C4-2B (cell line): ENCODE measurements at regions not wholly inside any gene's neighbourhood (a gene's known extent, or its start where the extent isn't known, plus 50 kb on each side); places are given as distances from the start of the nearest gene placed in this dataset.

Experiments
- H3K27ac ChIP-seq: fragments of 450-650 bp; 2 replicates; pipeline ENCODE4 v1.5.1; 2017
- ZFX ChIP-seq: fragments of 450-650 bp; IDR thresholded peaks from 2 replicates; pipeline ENCODE4 v1.6.1; 2017
- TF ChIP-seq, protein P1 (sequence below): fragments of 450-650 bp; conservative IDR thresholded peaks from 2 replicates; pipeline ENCODE4 v1.5.1; 2017; ENCODE audit warnings: mild to moderate bottlenecking

DNA sequence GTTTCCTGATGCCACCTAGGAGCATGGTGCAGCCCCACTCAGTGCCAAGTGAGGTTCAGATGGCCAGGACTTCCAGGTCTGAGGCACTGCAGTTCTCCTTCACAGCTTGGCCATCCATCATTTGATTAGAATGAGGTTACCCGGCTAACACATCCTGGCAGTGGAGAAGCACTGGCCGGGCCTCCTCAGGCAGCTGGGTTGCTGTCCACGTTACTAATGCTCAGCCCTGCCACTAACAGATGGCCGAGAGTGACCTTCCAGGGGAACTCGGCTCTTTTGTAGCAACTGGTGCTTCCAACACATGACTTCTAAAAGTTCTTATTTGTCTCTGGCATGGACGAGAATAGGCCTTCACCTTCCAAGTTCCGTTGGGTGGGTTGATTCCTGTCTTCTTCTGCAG lies 204.6 kb upstream of the CFAP20DC start:
- TF ChIP-seq, protein P1, sequence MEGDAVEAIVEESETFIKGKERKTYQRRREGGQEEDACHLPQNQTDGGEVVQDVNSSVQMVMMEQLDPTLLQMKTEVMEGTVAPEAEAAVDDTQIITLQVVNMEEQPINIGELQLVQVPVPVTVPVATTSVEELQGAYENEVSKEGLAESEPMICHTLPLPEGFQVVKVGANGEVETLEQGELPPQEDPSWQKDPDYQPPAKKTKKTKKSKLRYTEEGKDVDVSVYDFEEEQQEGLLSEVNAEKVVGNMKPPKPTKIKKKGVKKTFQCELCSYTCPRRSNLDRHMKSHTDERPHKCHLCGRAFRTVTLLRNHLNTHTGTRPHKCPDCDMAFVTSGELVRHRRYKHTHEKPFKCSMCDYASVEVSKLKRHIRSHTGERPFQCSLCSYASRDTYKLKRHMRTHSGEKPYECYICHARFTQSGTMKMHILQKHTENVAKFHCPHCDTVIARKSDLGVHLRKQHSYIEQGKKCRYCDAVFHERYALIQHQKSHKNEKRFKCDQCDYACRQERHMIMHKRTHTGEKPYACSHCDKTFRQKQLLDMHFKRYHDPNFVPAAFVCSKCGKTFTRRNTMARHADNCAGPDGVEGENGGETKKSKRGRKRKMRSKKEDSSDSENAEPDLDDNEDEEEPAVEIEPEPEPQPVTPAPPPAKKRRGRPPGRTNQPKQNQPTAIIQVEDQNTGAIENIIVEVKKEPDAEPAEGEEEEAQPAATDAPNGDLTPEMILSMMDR: no peak
- TF ChIP-seq ZFX: no peak
- no peak overlapping the region for H3K27ac ChIP-seq

DNA sequence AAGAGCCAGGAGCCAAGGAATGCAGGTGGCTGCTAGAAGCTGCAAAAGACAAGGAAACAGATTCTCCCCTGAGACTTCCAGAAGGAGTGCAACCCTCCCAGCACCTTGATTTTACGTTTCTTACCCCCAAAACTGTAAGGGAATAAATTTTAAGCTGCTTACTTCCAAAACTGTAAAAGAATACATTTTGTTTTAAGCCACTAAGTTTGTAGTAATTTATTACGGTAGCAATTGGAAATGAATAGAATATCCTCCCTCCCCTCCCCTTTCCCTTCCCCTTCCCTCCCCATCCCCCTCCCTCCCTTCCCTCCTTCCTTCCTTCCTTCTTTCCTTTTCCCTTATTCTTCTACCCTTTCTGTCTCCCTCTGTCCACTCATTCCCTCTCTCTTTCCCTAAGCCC lies 203.7 kb upstream of the CFAP20DC start:
- TF ChIP-seq, protein P1: no peak
- TF ChIP-seq ZFX: no peak
- no peak overlapping the region for H3K27ac ChIP-seq

DNA sequence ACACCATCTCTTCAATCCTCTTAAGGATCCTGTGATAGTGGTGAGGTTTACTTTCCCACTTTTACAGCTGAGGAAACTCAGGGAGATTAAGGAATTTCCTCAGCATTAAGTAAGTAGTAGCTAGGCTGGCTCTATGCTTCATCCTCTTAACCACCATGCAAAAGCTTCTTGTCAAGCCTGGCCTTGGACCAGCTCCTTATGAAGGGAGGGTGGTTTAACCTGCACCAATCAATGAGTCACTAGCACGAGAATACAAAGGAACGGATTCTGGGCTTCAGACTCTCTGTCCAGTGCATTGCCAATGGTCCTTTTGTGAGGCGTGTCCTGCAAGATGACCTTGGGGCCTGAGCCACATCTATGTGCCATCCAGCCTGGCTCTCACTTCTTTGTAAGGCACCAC lies 202.0 kb upstream of the CFAP20DC start:
- no peak overlapping the region for H3K27ac ChIP-seq
- no peak for TF ChIP-seq ZFX
- TF ChIP-seq, protein P1: no peak

DNA sequence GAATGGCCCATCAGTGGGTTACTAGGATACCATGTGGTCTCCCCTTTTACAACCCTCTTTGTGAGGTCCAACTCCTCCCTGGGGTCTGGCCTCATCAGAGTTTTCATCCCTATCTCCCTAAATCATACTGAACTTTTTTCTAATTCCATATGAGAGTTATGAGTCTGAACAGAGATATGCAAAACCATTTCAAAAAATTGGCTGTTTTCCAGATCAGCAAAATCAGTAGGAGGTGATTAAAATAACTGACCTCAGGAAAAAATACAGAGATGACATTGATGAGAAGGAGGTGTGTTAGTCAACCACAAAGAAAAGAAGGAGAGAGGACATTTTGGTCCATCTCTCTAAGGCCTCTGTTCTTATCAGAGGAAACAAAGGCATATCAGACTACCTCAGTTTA lies 200.8 kb upstream of the CFAP20DC start:
- TF ChIP-seq ZFX: no peak
- TF ChIP-seq, protein P1: no peak
- no peak overlapping the region for H3K27ac ChIP-seq

DNA sequence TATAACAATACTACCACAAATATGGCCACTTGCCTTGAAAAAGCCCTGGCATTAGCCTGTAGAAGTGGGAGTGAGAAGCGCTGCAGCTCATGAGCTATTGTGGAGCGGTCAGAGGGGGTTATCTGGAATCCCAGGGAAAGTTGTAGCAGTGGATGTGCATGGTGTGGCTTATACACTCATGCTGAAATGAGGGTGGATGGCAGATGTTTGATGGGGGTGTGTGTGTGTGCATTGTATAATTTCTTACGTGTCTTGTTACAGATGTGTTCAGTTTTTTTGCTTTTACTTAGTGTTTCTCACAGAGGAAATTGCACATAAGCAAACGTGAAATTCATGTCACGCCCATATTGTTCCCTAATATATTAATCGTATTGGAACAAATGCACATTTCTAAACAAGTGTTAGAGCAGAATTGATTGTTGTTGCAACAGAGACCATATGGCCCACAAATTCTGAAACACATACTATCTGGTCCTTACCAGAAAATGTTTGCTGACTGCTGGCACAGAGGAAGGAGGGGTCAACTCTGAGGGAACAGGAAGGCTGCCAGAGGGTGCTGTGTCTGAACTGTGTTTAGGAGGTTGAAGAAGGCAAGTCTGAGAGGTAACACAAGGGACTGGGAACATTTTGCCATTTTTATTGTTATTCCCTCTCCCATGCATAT lies 200.0 kb upstream of the CFAP20DC start:
- TF ChIP-seq ZFX: no peak
- TF ChIP-seq, protein P1: no peak
- no peak overlapping the region for H3K27ac ChIP-seq

DNA sequence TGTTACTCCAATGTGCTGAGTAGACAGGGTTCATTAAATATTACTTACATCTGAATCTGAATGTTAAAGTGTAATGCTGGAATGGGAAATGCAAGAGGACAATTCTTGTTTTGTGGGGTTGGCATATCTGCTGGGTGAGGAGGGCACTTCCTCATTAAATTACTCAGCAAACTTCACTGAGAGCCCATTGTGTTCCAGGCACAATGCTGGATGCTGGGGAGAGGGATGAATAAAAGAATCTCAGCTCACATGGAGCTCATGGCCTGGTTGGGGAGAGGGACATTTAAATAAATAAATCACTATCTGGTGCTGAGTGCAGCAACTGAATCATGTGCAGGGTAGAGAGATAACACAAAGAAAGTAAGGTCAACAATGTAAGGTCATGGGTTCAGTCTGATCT lies 199.2 kb upstream of the CFAP20DC start:
- H3K27ac ChIP-seq: no peak overlapping the region
- no peak for TF ChIP-seq ZFX
- TF ChIP-seq, protein P1: no peak

DNA sequence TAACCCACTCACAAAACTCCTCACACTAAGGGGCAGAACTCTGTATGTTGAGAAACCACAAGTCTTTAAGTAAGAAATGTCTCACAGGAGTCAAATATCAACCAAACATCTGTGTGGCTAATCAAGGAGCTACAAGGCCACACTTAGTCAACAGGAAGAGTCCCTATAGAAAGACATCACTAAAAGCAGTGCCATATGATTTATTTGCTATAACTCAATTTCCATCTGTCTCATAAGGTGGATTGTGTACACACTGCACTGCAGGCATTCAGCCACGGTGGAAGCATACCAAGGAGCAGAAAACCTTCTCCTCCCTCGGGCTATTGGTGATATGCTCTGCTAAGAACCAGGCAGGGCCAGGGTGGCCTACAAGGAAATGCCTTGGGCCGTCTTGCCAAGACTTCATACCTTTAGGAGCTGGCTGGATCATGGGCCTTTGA lies 197.6 kb upstream of the CFAP20DC start:
- no peak overlapping the region for H3K27ac ChIP-seq
- TF ChIP-seq ZFX: no peak
- TF ChIP-seq, protein P1: no peak
